HepG2 (cell line): ENCODE measurements at regions not wholly inside any gene's neighbourhood (a gene's known extent, or its start where the extent isn't known, plus 50 kb on each side); places are given as distances from the start of the nearest gene placed in this dataset.

ENCODE experiments used
- ATAC-seq: fragments of 200-7000 bp; cut with Tn5 transposase; 3 replicates; pipeline ENCODE4 v1.9.1; 2020; ENCODE audit warnings: mild to moderate bottlenecking, moderate library complexity
- BruUV-seq: library from RNA; stranded (reverse); fragments of 400-500 nt; replicated peaks from 2 replicates; lab custom pipeline; 2021; lab: Mats Ljungman, UMichigan
- CTCF ChIA-PET: fragments of 300-600 bp; formaldehyde crosslinking; extraction: SDS; loops from one replicate; lab custom pipeline; 2021; ENCODE audit warnings: low total read pairs, inconsistent platforms, low intra/inter-chr PET ratio; lab: Yijun Ruan, JAX
- POLR2A ChIA-PET: fragments of 350-600 bp; sonication (Branson Sonifier 250); formaldehyde crosslinking; loops from one replicate; lab custom pipeline; 2020; ENCODE audit warnings: antibody characterized with exemption, inconsistent platforms; lab: Yijun Ruan, JAX
- DNase-seq: peaks from one replicate; pipeline ENCODE4 v3.0.0-alpha.2; 2015; ENCODE audit warnings: low spot score
- FAIRE-seq: peaks from 3 replicates; lab custom pipeline; 2011; peaks lifted over from hg19 to GRCh38; lab: Jason Lieb, UNC
- H2AFZ ChIP-seq: one replicate; pipeline ENCODE4 v1.6.1; 2011; ENCODE audit warnings: low read length, inconsistent platforms
- H3K27ac ChIP-seq: fragments of 300-600 bp; 3 replicates; pipeline ENCODE4 v1.8.0; 2011; ENCODE audit warnings: mixed run types, mild to moderate bottlenecking, mixed read lengths, low read length, inconsistent platforms; ENCODE audit not compliant: insufficient read depth; ENCODE audit errors: extremely low read length
- H3K27me3 ChIP-seq, 2 experiments: fragments of 200-600 bp in 1 of 2; 2 replicates in 1 of 2; 3 replicates in 1 of 2; pipeline versions ENCODE4 v1.6.0 to v1.8.0; 2011; ENCODE audit warnings: low read length in 2 of 2, mild to moderate bottlenecking in 2 of 2, moderate library complexity in 2 of 2, inconsistent platforms in 1 of 2; ENCODE audit not compliant: insufficient read depth in 2 of 2, control insufficient read depth in 1 of 2
- H3K36me3 ChIP-seq, 2 experiments: fragments of 200-600 bp in 1 of 2; replicated peaks in 1 of 2; 2 replicates in 1 of 2; 3 replicates in 1 of 2; pipeline versions ENCODE4 v1.5.1 to v1.8.0; 2011; ENCODE audit warnings: low read length in 2 of 2, inconsistent platforms in 1 of 2; ENCODE audit not compliant: insufficient read depth in 2 of 2, control insufficient read depth in 1 of 2
- H3K4me1 ChIP-seq: 2 replicates; pipeline ENCODE4 v1.5.1; 2012; ENCODE audit warnings: low read length, inconsistent platforms; ENCODE audit not compliant: insufficient read depth
- H3K4me2 ChIP-seq: 2 replicates; pipeline ENCODE4 v1.6.0; 2011; ENCODE audit warnings: low read depth, low read length, inconsistent platforms
- H3K4me3 ChIP-seq, 3 experiments: fragments of 200-600 bp in 1 of 3; sonication (generic), shearing (Covaris generic) in 1 of 3; replicated peaks in 1 of 3; 2 replicates each; pipeline ENCODE4 v1.5.1; 2011 to 2016; ENCODE audit warnings: low read length in 3 of 3, inconsistent platforms in 2 of 3, low read depth in 2 of 3, mild to moderate bottlenecking in 2 of 3, control low read depth in 1 of 3, mixed read lengths in 1 of 3; ENCODE audit not compliant: insufficient read depth in 1 of 3
- H3K79me2 ChIP-seq: one replicate; pipeline ENCODE4 v1.6.1; 2011; ENCODE audit warnings: low read length, inconsistent platforms; ENCODE audit not compliant: insufficient read depth
- H3K9ac ChIP-seq: 2 replicates; pipeline ENCODE4 v1.6.0; 2011; ENCODE audit warnings: mild to moderate bottlenecking, low read depth, low read length, inconsistent platforms; ENCODE audit not compliant: insufficient read depth
- H3K9me3 ChIP-seq: 2 replicates; pipeline ENCODE4 v1.5.1; 2012; ENCODE audit warnings: mild to moderate bottlenecking, low read length
- H4K20me1 ChIP-seq: 2 replicates; pipeline ENCODE4 v1.6.0; 2011; ENCODE audit warnings: inconsistent platforms, mild to moderate bottlenecking, low read length, moderate library complexity; ENCODE audit not compliant: insufficient read depth
- E2F1 ChIP-seq: sonication (generic); formaldehyde crosslinking; IDR thresholded peaks from 2 replicates; pipeline ENCODE4 v1.5.0; 2020; ENCODE audit warnings: missing genetic modification reagents
- ELF4 ChIP-seq: sonication (generic); formaldehyde crosslinking; IDR thresholded peaks from 2 replicates; pipeline ENCODE4 v1.5.0; 2020; ENCODE audit warnings: missing genetic modification reagents, mild to moderate bottlenecking, moderate library complexity, borderline replicate concordance
- ETV5 ChIP-seq: IDR thresholded peaks from 2 replicates; pipeline ENCODE4 v1.6.1; 2018; ENCODE audit warnings: missing biosample characterization, missing genetic modification reagents, inconsistent platforms, borderline replicate concordance
- FOXO4 ChIP-seq: sonication (generic); formaldehyde crosslinking; conservative IDR thresholded peaks from 2 replicates; pipeline ENCODE4 v1.8.1; 2023; ENCODE audit warnings: missing genetic modification reagents
- KMT2B ChIP-seq: IDR thresholded peaks from 2 replicates; pipeline ENCODE4 v1.6.1; 2016; ENCODE audit warnings: missing genetic modification reagents, missing compliant biosample characterization
- NFE2L2 ChIP-seq: fragments of 150-350 bp; IDR thresholded peaks from 2 replicates; pipeline ENCODE4 v1.6.1; 2014; ENCODE audit warnings: low read length
- ZBTB33 ChIP-seq: sonication (generic); formaldehyde crosslinking; IDR thresholded peaks from 2 replicates; pipeline ENCODE4 v1.4.0; 2020; ENCODE audit warnings: missing genetic modification reagents
- ZFX ChIP-seq: sonication (generic); formaldehyde crosslinking; IDR thresholded peaks from 2 replicates; pipeline ENCODE4 v1.4.0; 2020; ENCODE audit warnings: mild to moderate bottlenecking, low read depth, missing genetic modification reagents, moderate library complexity
- ZNF225 ChIP-seq: sonication (generic); formaldehyde crosslinking; IDR thresholded peaks from 2 replicates; pipeline ENCODE4 v1.4.0; 2020; ENCODE audit warnings: mild to moderate bottlenecking, missing genetic modification reagents
- WGBS: methylation state at CpG from one replicate; pipeline ENCODE4 v1.1.6; 2017; ENCODE audit warnings: low lambda C conversion rate; 5-methylcytosine and 5-hydroxymethylcytosine counted together
- in situ Hi-C: cut with HindIII; loops from 2 replicates; pipeline ENCODE4 v1.10.0; 2017; ENCODE audit warnings: low pct_unique_long_range_greater_than_20kb; ENCODE audit not compliant: extremely low pct_ligation_motif_present
- intact Hi-C: fragments of 100-400 bp; cut with micrococcal nuclease; formaldehyde crosslinking; loops from one replicate; pipeline ENCODE4 v1.10.0; 2022; ENCODE audit not compliant: unreplicated experiment

GRCh38 chr6:68279793-68280557 is 355.1 kb upstream of the ADGRB3 start:
- H3K4me1 ChIP-seq = no peaks in the 10 kb centered on the region
- BruUV-seq = no TSS peak
- DNase-seq (no peak), ATAC-seq (no peak), FAIRE-seq (no peak)
- 0 out of 2 replicates have a peak, but pooled peaks cover 8% of the 10 kb centered on the region for H3K9me3 ChIP-seq
- intact Hi-C loops = no loop called here
- ChIA-PET CTCF (no interaction called here), POLR2A (no interaction called here)
- no peaks in the 10 kb centered on the region for H3K36me3 ChIP-seq
- H3K9ac ChIP-seq = no peak overlapping the region
- H3K4me2 ChIP-seq = no peak overlapping the region
- no peak overlapping the region for H3K4me3 ChIP-seq
- H3K79me2 ChIP-seq = no peaks in the 10 kb centered on the region
- 0% methylated on average over 3 of the region's 3 CpGs for WGBS
- no peaks in the 10 kb centered on the region for H3K27me3 ChIP-seq
- TF ChIP-seq NFE2L2 = peak; percentile 47
- TF ChIP-seq ETV5 = no peak
- no peak for TF ChIP-seq ZBTB33 (CRISPR knock-in tag)
- no peak for TF ChIP-seq ELF4 (CRISPR knock-in tag)
- TF ChIP-seq KMT2B (CRISPR knock-in tag) = no peak
- no peak overlapping the region for H2AFZ ChIP-seq
- in situ Hi-C loops = no loop called here
- H4K20me1 ChIP-seq = no peaks in the 10 kb centered on the region
- H3K27ac ChIP-seq = no peak overlapping the region

- ChIA-PET CTCF (no interaction called here), POLR2A (no interaction called here)
- Histone ChIP-seq H3K9me3 (no peaks in the 10 kb centered on the region), H3K4me3 (no peak overlapping the region), H4K20me1 (no peaks in the 10 kb centered on the region), H3K27ac (no peak overlapping the region), H3K9ac (no peak overlapping the region), H3K36me3 (no peaks in the 10 kb centered on the region), H3K4me1 (no peaks in the 10 kb centered on the region), H3K79me2 (no peaks in the 10 kb centered on the region), H2AFZ (no peak overlapping the region), H3K4me2 (no peak overlapping the region), H3K27me3 (no peaks in the 10 kb centered on the region)
- ATAC-seq (no peak), FAIRE-seq (no peak), DNase-seq (no peak)
- in situ Hi-C loops (no loop called here), intact Hi-C loops (no loop called here)
- BruUV-seq = no TSS peak
- no peak for TF ChIP-seq FOXO4 (CRISPR knock-in tag)
- no peak for TF ChIP-seq E2F1
- TF ChIP-seq ZFX (CRISPR knock-in tag) = no peak
- no peak for TF ChIP-seq ZNF225 (CRISPR knock-in tag)
Measured at GRCh38 chr6:68273297-68273696, 361.8 kb upstream of the ADGRB3 start.
